Chondrocyte (in vitro differentiated cells): ENCODE measurements at regions not wholly inside any gene's neighbourhood (a gene's known extent, or its start where the extent isn't known, plus 50 kb on each side); places are given as distances from the start of the nearest gene placed in this dataset.

ENCODE experiments used
- DNase-seq: peaks from one replicate; pipeline ENCODE4 v3.0.0; 2021; ENCODE audit warnings: mixed read lengths, low spot score
- H3K27ac Mint-ChIP-seq: one replicate; pipeline ENCODE4 v1.8.0; 2021; ENCODE audit warnings: mild to moderate bottlenecking, moderate library complexity, mixed read lengths; ENCODE audit not compliant: unreplicated experiment
- H3K27me3 Mint-ChIP-seq: 2 replicates; pipeline ENCODE4 v1.8.0; 2021; ENCODE audit warnings: low read depth, mixed read lengths
- H3K36me3 Mint-ChIP-seq: 2 replicates; pipeline ENCODE4 v1.8.0; 2021; ENCODE audit warnings: low read depth, mixed read lengths
- H3K4me1 Mint-ChIP-seq: 2 replicates; pipeline ENCODE4 v1.8.0; 2021; ENCODE audit warnings: low read depth, mild to moderate bottlenecking, mixed read lengths
- H3K4me3 Mint-ChIP-seq: one replicate; pipeline ENCODE4 v1.8.0; 2021; ENCODE audit warnings: mild to moderate bottlenecking, moderate library complexity, mixed read lengths; ENCODE audit not compliant: unreplicated experiment
- H3K9me3 Mint-ChIP-seq: 2 replicates; pipeline ENCODE4 v1.8.0; 2021; ENCODE audit warnings: low read depth, mixed read lengths
- CTCF ChIP-seq: fragments of 200-600 bp; sonication (generic); IDR thresholded peaks from 2 replicates; pipeline ENCODE4 v1.5.0; 2021; ENCODE audit warnings: antibody characterized with exemption, mild to moderate bottlenecking, moderate library complexity

- H3K27ac Mint-ChIP-seq = no peak overlapping the region
- H3K9me3 Mint-ChIP-seq = no peaks in the 10 kb centered on the region
- no peak overlapping the region for H3K4me3 Mint-ChIP-seq
- H3K27me3 Mint-ChIP-seq = no peaks in the 10 kb centered on the region
- no peak for TF ChIP-seq CTCF
- DNase-seq = no peak
- no peaks in the 10 kb centered on the region for H3K36me3 Mint-ChIP-seq
- H3K4me1 Mint-ChIP-seq = peaks cover 12% of the 10 kb centered on the region
These were observed 240.3 kb downstream of the EMP1 start for GRCh38 chr12:13436696-13437391.

GRCh38 chr12:13436182-13436581, 239.7 kb downstream of the EMP1 start:
- H3K9me3 Mint-ChIP-seq = no peaks in the 10 kb centered on the region
- H3K4me1 Mint-ChIP-seq = peaks cover 12% of the 10 kb centered on the region
- H3K4me3 Mint-ChIP-seq = no peak overlapping the region
- no peaks in the 10 kb centered on the region for H3K27me3 Mint-ChIP-seq
- H3K36me3 Mint-ChIP-seq = no peaks in the 10 kb centered on the region
- no peak for DNase-seq
- no peak overlapping the region for H3K27ac Mint-ChIP-seq
- TF ChIP-seq CTCF = no peak

GRCh38 chr12:13435235-13435933, 238.9 kb downstream of the EMP1 start:
- H3K27ac Mint-ChIP-seq = no peak overlapping the region

GRCh38 chr12:13433768-13434167, 237.2 kb downstream of the EMP1 start:
- no peaks in the 10 kb centered on the region for H3K27me3 Mint-ChIP-seq
- H3K4me3 Mint-ChIP-seq = no peak overlapping the region
- no peaks in the 10 kb centered on the region for H3K9me3 Mint-ChIP-seq
- DNase-seq = no peak
- H3K27ac Mint-ChIP-seq = no peak overlapping the region
- peaks cover 12% of the 10 kb centered on the region for H3K4me1 Mint-ChIP-seq
- TF ChIP-seq CTCF = no peak
- H3K36me3 Mint-ChIP-seq = no peaks in the 10 kb centered on the region

More at GRCh38 chr12:13435235-13435933, 238.9 kb downstream of the EMP1 start:
- no peak for TF ChIP-seq CTCF
- Mint-ChIP-seq H3K9me3 (no peaks in the 10 kb centered on the region), H3K4me1 (peaks cover 12% of the 10 kb centered on the region), H3K36me3 (no peaks in the 10 kb centered on the region), H3K27me3 (no peaks in the 10 kb centered on the region), H3K4me3 (no peak overlapping the region)
- no peak for DNase-seq

- Mint-ChIP-seq H3K36me3 (peaks cover 1% of the 10 kb centered on the region), H3K27me3 (no peaks in the 10 kb centered on the region), H3K9me3 (peaks cover 6% of the 10 kb centered on the region), H3K27ac (no peak overlapping the region), H3K4me1 (peaks cover 8% of the 10 kb centered on the region), H3K4me3 (no peak overlapping the region)
- no peak for DNase-seq
- no peak for TF ChIP-seq CTCF
These were observed 234.5 kb downstream of the EMP1 start for GRCh38 chr12:13431041-13431440.
